H1 (cell line): ENCODE measurements at regions not wholly inside any gene's neighbourhood (a gene's known extent, or its start where the extent isn't known, plus 50 kb on each side); places are given as distances from the start of the nearest gene placed in this dataset.

Experiments
- ASH2L ChIP-seq: fragments of 200-600, 300-600 bp; sonication (generic); IDR thresholded peaks from one replicate; pipeline ENCODE4 v1.7.1; 2017; ENCODE audit warnings: low read length
- EP300 ChIP-seq, 2 experiments: IDR thresholded peaks; 1 replicate in 1 of 2; 2 replicates in 1 of 2; pipeline ENCODE4 v1.6.1; 2011 to 2012; ENCODE audit warnings: low read depth in 2 of 2, low read length in 2 of 2, mild to moderate bottlenecking in 2 of 2, borderline replicate concordance in 1 of 2, inconsistent platforms in 1 of 2, moderate library complexity in 1 of 2
- JUN ChIP-seq: IDR thresholded peaks from 2 replicates; pipeline ENCODE4 v1.6.1; 2011; ENCODE audit warnings: low read depth, mild to moderate bottlenecking, improper control_type of control experiment, low read length
- KDM1A ChIP-seq: fragments of 200-600, 300-600 bp; sonication (generic); IDR thresholded peaks from 2 replicates; pipeline ENCODE4 v1.7.1; 2016; ENCODE audit warnings: mild to moderate bottlenecking, low read length, borderline replicate concordance
- TF ChIP-seq, protein P1 (sequence below), 3 experiments: IDR thresholded peaks; 1 replicate in 2 of 3; 2 replicates in 1 of 3; pipeline versions ENCODE4 v1.5.1 to v1.6.1; 2011; ENCODE audit warnings: low read length in 3 of 3, mild to moderate bottlenecking in 3 of 3, inconsistent platforms in 2 of 3, low read depth in 1 of 3, moderate library complexity in 1 of 3; ENCODE audit not compliant: insufficient read depth in 1 of 3; ENCODE audit errors: control extremely low read depth in 1 of 3

DNA sequence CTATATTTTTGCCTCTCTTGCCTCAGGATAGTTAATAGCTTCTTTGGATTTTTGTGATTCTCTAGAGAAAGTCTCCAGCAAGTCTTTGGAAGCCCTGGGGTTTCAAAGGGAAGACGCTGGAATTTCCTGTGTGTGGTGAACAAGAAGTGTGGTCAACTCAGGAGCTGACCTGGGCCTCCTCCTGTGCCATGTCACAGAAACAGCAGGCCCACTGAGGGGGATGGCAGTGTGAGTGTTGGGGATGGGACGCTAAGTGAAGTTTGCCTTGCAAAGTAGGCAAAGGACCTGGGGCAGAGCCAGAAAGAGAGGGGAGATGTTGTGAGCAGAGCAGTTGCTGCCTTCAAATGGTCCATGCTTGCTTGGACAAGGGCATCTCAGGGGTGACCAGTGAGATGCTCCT, 226.3 kb downstream of the DMRT2 start:
- TF ChIP-seq, protein P1, sequence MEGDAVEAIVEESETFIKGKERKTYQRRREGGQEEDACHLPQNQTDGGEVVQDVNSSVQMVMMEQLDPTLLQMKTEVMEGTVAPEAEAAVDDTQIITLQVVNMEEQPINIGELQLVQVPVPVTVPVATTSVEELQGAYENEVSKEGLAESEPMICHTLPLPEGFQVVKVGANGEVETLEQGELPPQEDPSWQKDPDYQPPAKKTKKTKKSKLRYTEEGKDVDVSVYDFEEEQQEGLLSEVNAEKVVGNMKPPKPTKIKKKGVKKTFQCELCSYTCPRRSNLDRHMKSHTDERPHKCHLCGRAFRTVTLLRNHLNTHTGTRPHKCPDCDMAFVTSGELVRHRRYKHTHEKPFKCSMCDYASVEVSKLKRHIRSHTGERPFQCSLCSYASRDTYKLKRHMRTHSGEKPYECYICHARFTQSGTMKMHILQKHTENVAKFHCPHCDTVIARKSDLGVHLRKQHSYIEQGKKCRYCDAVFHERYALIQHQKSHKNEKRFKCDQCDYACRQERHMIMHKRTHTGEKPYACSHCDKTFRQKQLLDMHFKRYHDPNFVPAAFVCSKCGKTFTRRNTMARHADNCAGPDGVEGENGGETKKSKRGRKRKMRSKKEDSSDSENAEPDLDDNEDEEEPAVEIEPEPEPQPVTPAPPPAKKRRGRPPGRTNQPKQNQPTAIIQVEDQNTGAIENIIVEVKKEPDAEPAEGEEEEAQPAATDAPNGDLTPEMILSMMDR (IDR thresholded peaks at IDR 0.05; ENCODE audit: control extremely low read depth in 1 of 3, insufficient read depth in 1 of 3, low read depth in 1 of 3, low read length in 3 of 3) = no peak
- no peak for TF ChIP-seq JUN
- TF ChIP-seq KDM1A = no peak
- TF ChIP-seq EP300 (IDR thresholded peaks at IDR 0.05; ENCODE audit: borderline replicate concordance in 1 of 2, low read depth in 2 of 2, low read length in 2 of 2) = no peak
- TF ChIP-seq ASH2L = no peak
